ENCODE measurements at regions not wholly inside any gene's neighbourhood (a gene's known extent, or its start where the extent isn't known, plus 50 kb on each side); places are given as distances from the start of the nearest gene placed in this dataset.

- Histone ChIP-seq H3K18ac (ENCODE audit: low read depth in 1 of 2, low read length in 2 of 2) (no peak overlapping the region), H2BK12ac (ENCODE audit: low read length in 2 of 2) (no peak overlapping the region), H3K79me1 (replicated peaks; ENCODE audit: low read length, poor library complexity, severe bottlenecking) (no peaks in the 10 kb centered on the region), H2AFZ (ENCODE audit: low read depth, low read length) (no peak overlapping the region), H3K14ac (ENCODE audit: low read length in 2 of 2) (no peak overlapping the region), H3K36me3 (ENCODE audit: control insufficient read depth in 1 of 2, insufficient read depth in 2 of 2, low read depth in 1 of 2, low read length in 2 of 2) (no peaks in the 10 kb centered on the region), H3K4me3 (ENCODE audit: insufficient read depth in 1 of 2, low read depth in 1 of 2, low read length in 2 of 2) (no peak overlapping the region), H3K23ac (ENCODE audit: low read length in 2 of 2) (no peak overlapping the region), H4K91ac (ENCODE audit: low read length) (no peak overlapping the region), H3K4ac (ENCODE audit: low read depth in 1 of 2, low read length in 2 of 2) (no peak overlapping the region), H2BK5ac (ENCODE audit: low read depth, low read length, poor library complexity, severe bottlenecking) (peak overlapping the region; percentile 19), H3K9me3 (ENCODE audit: control insufficient read depth, low read length) (no peaks in the 10 kb centered on the region), H2BK15ac (ENCODE audit: low read depth, poor library complexity, severe bottlenecking) (no peak overlapping the region), H2BK120ac (ENCODE audit: low read depth, low read length) (no peak overlapping the region), H3K27ac (ENCODE audit: low read length, poor library complexity, severe bottlenecking) (no peak overlapping the region), H3K27me3 (ENCODE audit: control insufficient read depth in 1 of 2, insufficient read depth in 1 of 2, low read length in 2 of 2) (no peaks in the 10 kb centered on the region), H3K4me2 (ENCODE audit: low read length, poor library complexity, severe bottlenecking) (no peak overlapping the region), H2AK5ac (ENCODE audit: low read length, severe bottlenecking) (no peak overlapping the region), H3K9ac (ENCODE audit: low read length) (no peak overlapping the region), H4K8ac (ENCODE audit: low read length) (no peak overlapping the region), H3K4me1 (ENCODE audit: control insufficient read depth, insufficient read depth, low read depth, low read length) (no peaks in the 10 kb centered on the region)
- no peak for DNase-seq
Measured at GRCh38 chr2:146597291-146597690, 1247.5 kb upstream of the ACVR2A start.

DNA sequence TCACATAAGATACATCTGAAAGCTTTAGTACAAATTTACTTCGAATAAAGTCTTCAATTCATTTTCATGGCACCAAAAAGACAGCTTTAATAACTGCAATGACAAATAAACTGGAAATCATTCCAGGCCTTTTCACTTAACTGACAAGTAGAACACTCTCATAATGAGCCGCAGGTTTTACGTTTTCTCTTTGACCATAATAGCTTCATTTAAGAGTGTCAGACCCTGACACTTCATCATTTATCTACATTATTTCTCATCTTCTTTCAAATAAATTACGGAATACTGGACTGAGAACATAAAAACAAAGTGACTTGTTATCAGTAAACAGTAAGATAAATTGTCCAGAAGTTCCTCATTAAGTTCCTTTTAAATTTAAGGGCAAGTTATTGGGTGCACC is 1252.9 kb upstream of the ACVR2A start:
- Histone ChIP-seq H4K8ac (ENCODE audit: low read length) (no peak overlapping the region), H3K4ac (ENCODE audit: low read depth in 1 of 2, low read length in 2 of 2) (no peak overlapping the region), H4K91ac (ENCODE audit: low read length) (no peak overlapping the region), H3K14ac (ENCODE audit: low read length in 2 of 2) (no peak overlapping the region), H2BK12ac (ENCODE audit: low read length in 2 of 2) (no peak overlapping the region), H2BK15ac (ENCODE audit: low read depth, poor library complexity, severe bottlenecking) (no peak overlapping the region), H3K4me1 (ENCODE audit: control insufficient read depth, insufficient read depth, low read depth, low read length) (no peaks in the 10 kb centered on the region), H3K79me1 (replicated peaks; ENCODE audit: low read length, poor library complexity, severe bottlenecking) (no peaks in the 10 kb centered on the region), H3K27me3 (ENCODE audit: control insufficient read depth in 1 of 2, insufficient read depth in 1 of 2, low read length in 2 of 2) (no peaks in the 10 kb centered on the region), H3K18ac (ENCODE audit: low read depth in 1 of 2, low read length in 2 of 2) (no peak overlapping the region), H2AK5ac (ENCODE audit: low read length, severe bottlenecking) (no peak overlapping the region), H3K23ac (ENCODE audit: low read length in 2 of 2) (no peak overlapping the region), H3K4me3 (ENCODE audit: insufficient read depth in 1 of 2, low read depth in 1 of 2, low read length in 2 of 2) (no peak overlapping the region), H2BK120ac (ENCODE audit: low read depth, low read length) (no peak overlapping the region), H3K36me3 (ENCODE audit: control insufficient read depth in 1 of 2, insufficient read depth in 2 of 2, low read depth in 1 of 2, low read length in 2 of 2) (no peaks in the 10 kb centered on the region), H2AFZ (ENCODE audit: low read depth, low read length) (no peak overlapping the region), H2BK5ac (ENCODE audit: low read depth, low read length, poor library complexity, severe bottlenecking) (no peak overlapping the region), H3K27ac (ENCODE audit: low read length, poor library complexity, severe bottlenecking) (no peak overlapping the region), H3K9ac (ENCODE audit: low read length) (no peak overlapping the region), H3K9me3 (ENCODE audit: control insufficient read depth, low read length) (no peaks in the 10 kb centered on the region), H3K4me2 (ENCODE audit: low read length, poor library complexity, severe bottlenecking) (no peak overlapping the region)
- DNase-seq = no peak
- WGBS = 79% methylated on average over 3 of the region's 4 CpGs

DNA sequence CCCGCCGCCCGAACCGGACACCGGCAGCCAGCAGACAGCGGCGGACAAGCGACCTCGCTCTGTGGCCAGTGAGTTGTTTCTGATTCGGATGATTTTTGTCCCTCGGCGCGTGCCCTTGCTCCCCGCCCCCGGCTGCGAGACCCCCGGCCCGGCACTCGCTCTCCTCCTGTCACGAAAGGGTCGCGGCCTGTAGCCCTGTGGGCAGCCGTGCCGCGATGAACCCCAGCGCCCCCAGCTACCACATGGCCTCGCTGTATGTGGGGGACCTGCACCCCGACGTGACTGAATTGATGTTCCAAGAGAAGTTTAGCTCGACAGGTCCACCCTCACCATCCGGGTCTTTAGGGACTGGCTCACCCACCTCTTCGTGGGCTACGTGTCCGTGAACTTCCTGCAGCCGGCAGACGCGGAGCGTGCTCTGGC is 1257.5 kb upstream of the ACVR2A start:
- no peaks in the 10 kb centered on the region for H3K9me3 ChIP-seq (ENCODE audit: control insufficient read depth, low read length)

GRCh38 chr2:146584316-146584715 is 1260.5 kb upstream of the ACVR2A start:
- Histone ChIP-seq H3K14ac (ENCODE audit: low read length in 2 of 2) (no peak overlapping the region), H2BK12ac (ENCODE audit: low read length in 2 of 2) (no peak overlapping the region), H2BK15ac (ENCODE audit: low read depth, poor library complexity, severe bottlenecking) (no peak overlapping the region), H3K4me1 (ENCODE audit: control insufficient read depth, insufficient read depth, low read depth, low read length) (no peaks in the 10 kb centered on the region), H3K79me1 (replicated peaks; ENCODE audit: low read length, poor library complexity, severe bottlenecking) (no peaks in the 10 kb centered on the region), H3K27ac (ENCODE audit: low read length, poor library complexity, severe bottlenecking) (no peak overlapping the region), H3K27me3 (ENCODE audit: control insufficient read depth in 1 of 2, insufficient read depth in 1 of 2, low read length in 2 of 2) (no peaks in the 10 kb centered on the region), H4K91ac (ENCODE audit: low read length) (no peak overlapping the region), H3K4me2 (ENCODE audit: low read length, poor library complexity, severe bottlenecking) (no peak overlapping the region), H3K9me3 (ENCODE audit: control insufficient read depth, low read length) (no peaks in the 10 kb centered on the region), H3K4me3 (ENCODE audit: insufficient read depth in 1 of 2, low read depth in 1 of 2, low read length in 2 of 2) (no peak overlapping the region), H3K9ac (ENCODE audit: low read length) (no peak overlapping the region), H2BK120ac (ENCODE audit: low read depth, low read length) (no peak overlapping the region), H2AFZ (ENCODE audit: low read depth, low read length) (no peak overlapping the region), H3K23ac (ENCODE audit: low read length in 2 of 2) (no peak overlapping the region), H4K8ac (ENCODE audit: low read length) (no peak overlapping the region), H2BK5ac (ENCODE audit: low read depth, low read length, poor library complexity, severe bottlenecking) (no peak overlapping the region), H3K36me3 (ENCODE audit: control insufficient read depth in 1 of 2, insufficient read depth in 2 of 2, low read depth in 1 of 2, low read length in 2 of 2) (no peaks in the 10 kb centered on the region), H2AK5ac (ENCODE audit: low read length, severe bottlenecking) (no peak overlapping the region), H3K18ac (ENCODE audit: low read depth in 1 of 2, low read length in 2 of 2) (no peak overlapping the region), H3K4ac (ENCODE audit: low read depth in 1 of 2, low read length in 2 of 2) (no peak overlapping the region)
- WGBS = no CpG with 5 or more reads among the region's 2 CpGs
- DNase-seq = no peak

More for the DNA sequence above, 1257.5 kb upstream of the ACVR2A start:
- Histone ChIP-seq H4K91ac (ENCODE audit: low read length) (no peak overlapping the region), H3K79me1 (replicated peaks; ENCODE audit: low read length, poor library complexity, severe bottlenecking) (no peaks in the 10 kb centered on the region), H3K4me3 (ENCODE audit: insufficient read depth in 1 of 2, low read depth in 1 of 2, low read length in 2 of 2) (no peak overlapping the region), H3K18ac (ENCODE audit: low read depth in 1 of 2, low read length in 2 of 2) (no peak overlapping the region), H3K36me3 (ENCODE audit: control insufficient read depth in 1 of 2, insufficient read depth in 2 of 2, low read depth in 1 of 2, low read length in 2 of 2) (no peaks in the 10 kb centered on the region), H4K8ac (ENCODE audit: low read length) (no peak overlapping the region), H3K27ac (ENCODE audit: low read length, poor library complexity, severe bottlenecking) (no peak overlapping the region), H3K14ac (ENCODE audit: low read length in 2 of 2) (no peak overlapping the region), H3K4me2 (ENCODE audit: low read length, poor library complexity, severe bottlenecking) (no peak overlapping the region), H2AFZ (ENCODE audit: low read depth, low read length) (no peak overlapping the region), H3K9ac (ENCODE audit: low read length) (no peak overlapping the region), H3K23ac (ENCODE audit: low read length in 2 of 2) (no peak overlapping the region), H2AK5ac (ENCODE audit: low read length, severe bottlenecking) (no peak overlapping the region), H2BK15ac (ENCODE audit: low read depth, poor library complexity, severe bottlenecking) (no peak overlapping the region), H2BK120ac (ENCODE audit: low read depth, low read length) (no peak overlapping the region), H3K4ac (ENCODE audit: low read depth in 1 of 2, low read length in 2 of 2) (no peak overlapping the region), H2BK12ac (ENCODE audit: low read length in 2 of 2) (no peak overlapping the region), H3K4me1 (ENCODE audit: control insufficient read depth, insufficient read depth, low read depth, low read length) (no peaks in the 10 kb centered on the region), H2BK5ac (ENCODE audit: low read depth, low read length, poor library complexity, severe bottlenecking) (no peak overlapping the region), H3K27me3 (ENCODE audit: control insufficient read depth in 1 of 2, insufficient read depth in 1 of 2, low read length in 2 of 2) (no peaks in the 10 kb centered on the region)
- 97% methylated on average over 38 of the region's 38 CpGs for WGBS
- no peak for DNase-seq
